Middle frontal gyrus (tissue), 1 donor: ENCODE measurements at regions not wholly inside any gene's neighbourhood (a gene's known extent, or its start where the extent isn't known, plus 50 kb on each side); places are given as distances from the start of the nearest gene placed in this dataset.
"Not testable (repeated sequence)": the region's sequence is repeated elsewhere in the genome, so short reads cannot be mapped to it uniquely, and the experiment has no call there.

Source experiments
- DNase-seq: peaks from one replicate; pipeline ENCODE4 v3.0.0-alpha.2; 2015; ENCODE audit warnings: low spot score; ENCODE audit errors: extremely low spot score

DNA sequence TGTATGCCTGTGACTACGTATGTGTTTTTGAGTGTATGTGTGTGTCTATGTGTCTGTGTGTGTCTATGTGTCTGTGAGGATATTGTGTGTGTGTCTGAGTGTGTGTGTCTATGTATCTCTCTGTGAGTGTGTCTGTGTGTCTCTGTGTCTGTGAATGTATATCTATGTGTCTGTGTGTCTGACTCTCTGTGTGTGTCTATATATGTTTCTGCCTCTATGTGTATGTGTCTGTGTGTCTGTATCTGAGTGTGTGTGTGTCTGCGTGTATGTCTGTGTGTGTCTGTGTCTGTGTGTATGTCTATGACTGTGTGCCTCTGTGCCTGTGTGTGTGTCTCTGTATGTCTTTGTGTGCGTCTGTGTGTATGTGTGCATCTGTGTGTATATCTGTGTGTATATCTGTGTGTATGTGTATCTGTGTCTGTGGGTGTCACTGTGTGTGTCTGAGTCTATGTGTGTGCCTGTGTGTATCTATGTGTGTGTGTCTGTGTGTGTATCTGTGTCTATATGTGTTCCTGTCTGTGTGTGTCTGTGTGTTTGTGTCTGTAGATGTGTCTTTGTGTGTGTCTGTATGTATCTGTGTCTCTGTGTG lies 172.7 kb downstream of the MYCN start:
- no peak for DNase-seq

DNA sequence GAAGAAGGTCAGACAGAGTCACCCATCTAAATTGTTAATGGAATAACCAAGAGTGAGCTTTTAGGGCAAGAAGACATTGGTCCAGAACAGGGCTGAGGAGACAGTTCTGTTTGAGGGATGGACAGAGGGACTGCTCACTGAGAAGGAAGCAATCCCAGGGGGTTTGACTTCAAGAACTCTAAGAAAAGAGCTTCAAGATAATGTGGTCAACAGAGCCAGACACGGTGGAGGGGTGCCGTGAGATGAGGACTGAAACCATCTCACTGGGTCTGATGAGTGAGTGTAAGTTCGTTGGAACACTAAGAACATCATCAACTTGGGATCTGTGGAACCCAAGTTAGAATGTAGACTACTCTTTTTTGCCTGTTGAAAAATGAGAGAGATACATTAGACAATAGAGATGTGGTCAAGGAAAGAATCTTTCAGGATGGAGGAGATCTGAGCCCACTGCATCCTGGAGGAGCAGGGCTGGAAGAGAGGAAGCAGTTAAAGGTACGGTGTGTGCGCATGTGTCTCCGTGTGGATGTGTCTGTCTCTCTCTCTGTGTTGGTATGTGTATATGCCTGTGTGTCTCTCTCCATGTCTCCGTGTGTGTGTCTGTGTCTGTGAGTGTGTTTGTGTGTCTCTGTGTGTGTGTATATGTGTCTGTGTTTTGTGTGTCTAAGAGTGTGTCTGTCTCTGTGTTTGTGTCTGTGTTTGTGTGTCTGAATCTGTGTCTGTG lies 172.1 kb downstream of the MYCN start:
- DNase-seq = no peak

DNA sequence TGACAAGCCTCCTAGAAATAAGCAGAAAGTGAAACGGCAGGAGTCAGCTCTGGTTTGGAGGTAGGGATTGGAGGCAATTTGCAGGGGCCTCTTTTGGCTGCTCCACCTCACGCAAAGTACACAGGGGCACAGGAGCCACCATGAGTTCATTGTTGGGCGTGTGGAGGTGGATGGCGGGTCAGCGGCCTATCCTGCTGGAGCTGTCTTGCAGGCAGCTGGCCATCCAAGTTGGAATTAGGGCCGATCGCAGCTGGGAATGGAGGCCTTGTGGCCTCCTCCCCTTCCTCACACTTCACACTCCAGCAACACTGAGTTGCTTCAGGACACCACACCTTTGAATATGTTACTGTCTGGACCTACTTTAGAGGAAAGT lies 171.5 kb downstream of the MYCN start:
- no peak for DNase-seq

DNA sequence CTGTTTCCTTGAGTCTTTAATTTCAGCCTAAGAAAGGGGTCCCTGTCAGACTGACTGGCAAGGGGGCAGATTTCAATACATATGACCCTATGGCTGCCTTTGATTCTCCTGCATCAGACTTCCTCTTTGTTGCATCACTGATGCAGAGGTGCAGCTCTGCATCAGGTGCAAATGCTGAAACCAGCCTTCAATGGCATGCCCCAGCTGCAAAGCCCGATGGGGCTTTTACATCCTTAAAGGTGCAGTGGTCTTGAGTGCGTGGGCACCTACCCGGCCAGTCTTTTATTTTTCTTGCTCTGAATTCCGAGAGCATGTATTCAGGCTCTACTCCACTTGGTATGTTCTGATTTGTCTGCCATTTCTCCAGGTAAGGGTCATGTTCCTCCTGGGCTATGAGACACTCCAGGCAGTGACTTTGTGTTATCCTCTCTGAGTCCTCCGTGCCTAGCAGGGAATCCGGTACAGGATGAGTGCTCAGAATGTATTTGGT lies 169.5 kb downstream of the MYCN start:
- DNase-seq = no peak

DNA sequence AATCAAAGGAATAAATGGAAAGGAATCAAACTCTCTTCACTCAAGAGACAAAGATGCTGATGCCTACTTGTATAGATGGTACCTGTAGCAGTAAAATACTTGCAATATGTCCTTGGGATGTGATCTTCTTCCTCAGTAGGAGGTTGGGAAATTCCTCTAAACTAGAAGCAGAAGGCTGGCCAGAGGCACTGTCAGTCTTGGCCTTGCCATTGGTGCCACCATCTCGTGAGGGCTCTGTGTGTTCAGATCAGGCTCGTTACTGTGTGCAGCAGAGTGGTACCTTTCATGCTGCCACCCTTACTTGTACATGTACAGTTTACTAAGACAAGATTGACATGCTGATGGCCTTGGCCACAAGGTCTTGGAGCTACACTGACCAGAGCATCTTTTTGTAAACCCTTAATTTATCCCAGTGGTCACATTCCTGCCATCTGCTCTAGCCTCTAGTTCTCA lies 169.0 kb downstream of the MYCN start:
- no peak for DNase-seq

DNA sequence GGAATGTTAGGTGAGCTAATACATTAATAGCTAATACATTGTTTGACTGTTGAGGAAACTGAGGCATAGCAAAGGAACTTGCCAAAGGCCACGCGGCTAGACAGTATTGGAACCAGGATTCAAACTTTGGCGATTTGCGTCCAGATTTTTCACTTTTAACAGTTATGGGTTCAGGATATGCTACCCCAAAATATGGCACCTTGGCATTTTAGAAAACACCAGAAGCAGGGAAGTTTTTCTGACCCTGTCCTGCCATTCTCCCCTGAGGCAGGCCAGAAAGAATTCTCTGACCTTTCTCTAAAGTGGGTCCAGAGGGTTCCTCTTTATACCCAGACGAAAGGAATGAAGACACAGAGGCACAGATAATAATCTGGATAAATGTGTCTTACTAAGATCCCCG lies 166.9 kb downstream of the MYCN start:
- no peak for DNase-seq

DNA sequence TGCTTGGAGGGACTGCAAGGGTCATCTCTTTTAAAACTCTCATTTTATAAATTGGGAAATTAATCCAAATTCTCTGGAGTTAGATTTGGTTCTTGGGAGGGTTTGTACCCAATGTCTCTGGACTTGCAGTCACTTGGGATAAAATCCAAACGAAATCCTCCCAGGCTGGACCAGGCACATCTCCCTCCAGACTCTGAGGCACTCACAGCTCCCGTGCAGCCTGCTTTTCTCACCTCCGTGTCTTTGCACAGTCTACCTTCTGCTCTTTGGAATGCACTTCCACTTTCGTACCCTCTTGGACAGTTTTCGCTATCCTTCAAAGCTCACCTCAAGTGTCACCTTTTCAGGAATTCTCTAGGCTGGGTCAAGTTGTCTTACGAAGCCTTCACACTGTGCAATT lies 166.3 kb downstream of the MYCN start:
- DNase-seq = no peak

DNA sequence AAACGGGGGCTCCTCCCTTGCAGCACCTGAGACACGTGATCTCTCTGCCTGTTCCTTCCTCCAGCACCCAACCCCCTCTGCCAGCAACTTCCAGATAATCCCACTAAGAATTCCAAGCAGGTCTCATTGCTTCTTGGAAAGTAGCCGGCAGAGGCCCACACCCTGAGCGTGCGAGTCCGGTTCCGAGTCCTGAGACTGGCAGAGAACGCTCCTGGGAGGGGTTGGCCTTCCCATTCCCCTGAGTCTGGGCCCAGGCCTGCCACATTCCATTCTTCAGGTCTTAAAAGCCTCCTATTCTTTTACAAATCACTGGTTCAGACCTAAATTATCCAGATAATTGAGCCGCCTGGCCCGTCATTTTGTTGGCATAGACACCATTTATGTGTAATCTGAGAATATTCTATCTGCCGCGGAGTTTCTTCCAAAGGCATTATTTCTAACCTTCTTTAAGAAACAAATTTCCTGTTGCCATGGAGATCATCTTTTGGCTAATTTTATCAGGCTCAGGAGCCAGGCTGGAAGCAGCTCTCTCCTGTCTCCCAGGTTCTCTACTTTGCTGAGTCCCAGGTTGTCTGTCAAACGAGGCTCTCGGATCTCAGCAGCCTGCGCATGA lies 165.4 kb downstream of the MYCN start:
- DNase-seq = no peak

DNA sequence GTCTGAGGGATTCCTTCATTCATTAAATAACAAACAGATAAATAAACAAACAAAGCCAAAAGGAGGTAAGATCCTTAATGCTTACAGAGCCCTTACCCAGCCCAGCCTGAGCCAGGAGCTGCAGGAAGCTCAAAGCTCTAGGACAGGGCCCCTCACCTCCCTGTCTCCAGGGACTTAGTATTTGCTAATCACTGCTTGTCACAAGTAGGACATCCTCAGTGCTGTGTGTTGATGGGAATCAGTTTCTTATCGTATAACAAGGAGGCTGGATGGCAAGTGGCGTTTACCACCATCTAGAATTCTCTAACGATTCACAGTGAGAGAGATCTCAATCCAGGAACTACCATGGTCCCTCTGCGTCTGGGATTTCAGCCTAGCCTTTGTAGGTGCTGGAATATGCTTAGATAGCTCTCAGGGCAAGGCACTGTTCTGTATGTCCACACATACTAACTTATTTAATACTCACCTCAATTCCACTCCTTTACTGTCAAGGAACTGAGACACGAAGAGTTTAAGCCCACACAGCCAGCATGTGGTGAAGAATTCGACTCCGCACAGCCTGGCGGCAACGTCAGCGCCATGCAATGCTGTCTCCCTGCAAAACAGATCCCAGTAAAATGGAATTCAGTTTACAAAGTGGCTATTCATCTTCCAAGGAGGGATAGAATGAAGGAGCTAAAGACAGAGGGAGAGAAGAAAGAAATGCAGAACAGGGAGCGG lies 164.8 kb downstream of the MYCN start:
- no peak for DNase-seq

DNA sequence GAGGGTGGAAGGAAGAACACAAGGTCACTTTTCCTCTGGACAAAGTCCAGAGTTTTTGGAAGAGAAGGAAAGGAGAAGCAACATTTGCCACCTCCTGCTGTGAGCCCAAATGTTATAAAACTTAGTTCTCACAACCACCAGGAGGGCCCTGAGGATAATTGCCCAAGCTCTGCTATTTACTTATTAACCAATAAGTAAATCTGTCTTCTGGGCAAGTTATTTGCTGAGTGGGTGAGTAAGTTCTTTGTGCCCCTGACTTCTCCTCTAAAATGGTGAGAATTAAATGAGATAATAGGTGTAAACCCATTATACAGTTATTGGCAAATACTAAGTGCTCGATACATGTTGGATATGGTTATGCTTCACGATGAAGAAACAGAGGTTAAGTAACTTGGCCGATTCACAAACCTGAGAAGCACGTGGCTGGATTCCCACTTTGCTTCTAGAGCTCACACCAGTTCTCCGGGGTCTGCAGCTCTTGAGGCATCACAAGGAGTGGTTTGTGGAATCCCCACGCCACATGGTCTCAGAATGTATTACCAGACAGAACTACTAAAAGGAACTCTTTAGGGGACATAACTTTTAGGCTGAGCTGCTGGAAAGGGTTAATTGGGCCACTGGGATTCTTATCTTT lies 164.1 kb downstream of the MYCN start:
- DNase-seq = no peak

DNA sequence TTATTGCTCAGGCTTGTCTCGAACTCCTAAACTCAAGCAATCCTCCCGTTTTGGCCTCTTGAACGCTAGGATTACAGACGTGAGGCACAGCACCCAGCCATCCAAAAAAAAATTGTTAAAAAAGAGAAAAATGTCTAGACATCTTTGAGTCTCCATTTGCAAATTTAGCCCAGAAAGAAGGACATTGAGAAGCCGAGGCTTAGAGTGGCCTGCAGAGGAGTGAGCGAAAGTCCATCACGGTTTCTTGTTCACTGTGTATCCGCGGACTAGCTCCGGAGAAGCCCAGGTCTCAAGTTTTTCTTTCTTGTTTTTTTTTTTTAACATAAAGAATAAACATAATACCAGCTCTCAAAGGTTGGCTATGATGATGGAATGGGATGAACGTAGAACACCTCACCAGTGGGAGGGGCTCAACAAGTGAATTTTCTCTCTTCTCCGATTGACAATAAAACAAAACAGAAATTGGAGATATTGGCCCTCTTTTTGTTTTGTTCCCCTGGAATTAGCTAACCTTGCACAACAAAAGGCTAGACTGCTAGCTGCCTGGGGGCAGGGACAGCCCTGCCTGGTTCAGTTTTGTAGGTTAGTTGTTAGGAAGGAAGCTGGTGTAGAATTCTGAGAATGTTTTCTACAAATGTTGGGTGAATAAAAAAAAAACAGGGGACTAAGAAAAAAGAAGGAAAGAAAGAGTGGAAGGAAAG lies 163.4 kb downstream of the MYCN start:
- DNase-seq = no peak

DNA sequence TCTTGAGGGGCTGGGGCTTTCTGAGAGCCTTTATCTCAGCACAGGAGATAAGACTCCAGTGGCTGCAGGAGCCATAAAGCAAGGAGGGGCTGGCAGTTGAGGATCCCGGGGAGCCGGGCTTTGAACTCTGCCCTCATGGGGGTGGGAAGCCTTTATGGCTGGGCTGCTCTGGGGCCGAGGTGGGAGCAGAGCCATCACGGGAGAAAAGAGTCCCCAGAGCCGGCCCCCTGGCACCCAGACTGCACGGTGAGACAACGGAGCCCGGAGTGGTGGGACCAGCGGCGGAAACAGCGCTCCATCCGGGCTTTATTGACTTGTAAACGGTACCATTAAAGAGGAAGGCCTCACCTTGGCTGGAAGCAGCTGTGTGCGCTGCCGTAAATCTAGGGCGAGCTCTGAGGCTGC lies 162.6 kb downstream of the MYCN start:
- no peak for DNase-seq

DNA sequence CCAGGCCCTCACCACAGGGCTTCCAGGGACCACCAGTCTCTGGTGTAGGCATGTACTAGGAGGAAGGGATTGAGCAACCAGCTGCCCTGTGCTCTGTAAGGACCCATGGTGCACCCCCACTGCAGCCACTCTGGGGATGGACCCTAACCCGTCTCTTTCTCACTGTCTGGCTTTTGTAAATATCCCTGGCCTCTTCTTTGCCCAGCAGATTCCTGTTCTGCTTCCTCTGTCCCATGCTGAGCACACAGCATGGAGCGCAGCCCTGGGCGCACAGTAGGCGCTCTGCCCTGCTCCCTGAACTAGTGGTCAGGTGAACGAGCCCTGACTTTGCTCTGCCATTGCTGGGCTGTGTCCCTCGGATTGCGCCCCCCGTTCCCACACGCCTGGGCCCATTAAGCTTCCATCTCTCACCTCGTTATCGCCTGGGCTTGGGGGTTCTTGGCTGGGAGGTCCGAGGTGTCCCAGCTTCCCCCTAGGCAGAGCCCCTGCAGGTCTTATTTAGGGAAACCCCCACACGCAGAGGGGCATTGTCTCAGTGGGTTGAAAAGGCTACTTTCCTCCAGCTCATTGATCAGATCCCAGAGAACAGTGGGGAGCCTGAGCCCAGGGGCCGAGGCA lies 162.1 kb downstream of the MYCN start:
- no peak for DNase-seq

DNA sequence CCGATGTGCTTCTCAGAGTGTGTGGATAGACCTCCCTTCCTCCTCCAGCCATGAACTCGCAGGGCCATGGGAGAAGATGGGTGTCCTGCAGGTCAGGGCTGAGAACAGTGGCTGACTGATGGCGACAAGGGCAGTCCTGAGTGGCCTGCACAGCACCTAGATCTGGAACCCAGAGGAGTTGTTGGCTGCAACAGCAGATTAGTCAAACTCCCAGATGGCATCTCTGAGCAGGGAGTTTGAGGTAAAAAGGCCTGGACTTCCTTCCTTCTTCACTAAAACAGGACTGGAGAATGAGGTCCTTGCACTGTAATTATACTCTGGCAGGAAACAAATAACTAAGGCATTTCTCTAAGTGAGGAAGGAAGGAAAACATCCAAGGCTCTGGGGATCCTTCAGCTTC lies 160.8 kb downstream of the MYCN start:
- DNase-seq = no peak

DNA sequence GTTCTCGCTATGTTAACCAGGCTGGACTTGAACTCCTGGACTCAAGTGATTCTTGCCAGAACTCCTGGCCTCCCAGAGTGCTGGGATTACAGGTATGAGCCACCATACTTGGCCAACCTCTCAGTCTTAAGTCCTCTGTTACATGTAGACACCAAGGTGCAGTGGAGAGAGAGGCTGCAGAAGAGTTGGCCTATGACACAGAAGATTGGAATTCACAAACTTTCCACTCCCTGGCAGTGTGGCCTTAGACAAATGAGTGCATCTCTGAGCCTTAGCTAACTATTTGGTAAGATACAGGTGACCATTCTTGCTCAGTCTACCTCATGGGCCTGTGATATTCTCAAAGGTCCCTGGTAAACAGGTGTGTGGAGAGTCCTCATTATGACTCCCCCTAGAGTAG lies 159.7 kb downstream of the MYCN start:
- DNase-seq = no peak

DNA sequence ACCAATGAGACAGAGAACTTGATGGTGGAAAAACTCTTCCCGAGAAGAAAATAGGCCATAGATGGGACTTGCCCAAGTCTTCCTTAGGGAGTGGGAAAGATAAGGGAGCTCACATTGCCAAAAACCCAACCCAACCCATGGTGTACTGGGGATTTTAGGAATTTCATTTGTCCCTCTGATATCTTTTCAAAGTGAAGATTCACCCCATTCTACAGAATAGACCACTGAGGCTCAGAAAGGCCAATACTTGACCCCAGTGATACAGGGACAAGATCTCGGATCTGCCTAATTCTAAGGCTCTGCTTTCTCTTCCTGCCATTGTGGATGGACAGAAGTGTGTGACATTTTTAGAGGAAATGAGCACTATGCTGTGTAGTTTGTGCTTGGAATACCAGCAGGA lies 159.0 kb downstream of the MYCN start:
- no peak for DNase-seq

DNA sequence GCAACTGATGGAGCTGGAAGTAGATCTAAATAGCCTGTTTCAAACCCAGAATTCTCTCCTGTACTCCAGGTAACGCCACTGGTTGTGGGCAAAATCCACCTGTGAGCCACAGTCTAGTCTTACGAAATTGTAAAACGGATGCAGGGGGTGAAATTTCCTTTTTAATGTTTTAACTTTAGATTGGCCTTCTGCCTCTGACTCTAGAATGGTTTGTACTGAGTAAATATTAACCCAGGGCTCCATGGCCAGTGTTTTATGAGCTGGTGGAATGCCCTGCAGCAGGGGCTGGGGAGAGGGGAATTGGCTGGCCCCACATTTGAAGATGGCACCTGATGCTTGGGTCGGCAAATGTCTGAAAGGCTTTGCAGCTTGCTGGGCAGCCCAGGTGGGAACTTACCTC lies 156.6 kb downstream of the MYCN start:
- DNase-seq = no peak

DNA sequence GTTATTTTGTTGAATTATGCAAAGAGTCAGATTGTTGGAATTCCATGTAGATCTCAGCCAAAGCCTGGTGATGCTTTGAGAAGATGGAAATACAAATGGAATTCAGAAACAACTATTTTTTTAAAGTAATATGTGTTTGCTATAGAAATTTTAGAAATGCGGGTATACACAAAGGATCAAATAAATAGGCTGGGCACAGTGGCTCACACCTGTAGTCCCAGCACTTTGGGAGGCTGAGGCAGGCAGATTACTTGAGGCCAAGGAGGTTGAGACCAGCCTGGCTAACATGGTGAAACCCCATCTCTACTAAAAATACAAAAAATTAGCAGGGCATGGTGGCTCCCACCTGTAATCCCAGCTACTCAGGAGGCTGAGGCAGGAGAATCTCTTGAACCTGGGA lies 155.1 kb downstream of the MYCN start:
- not testable (repeated sequence) for DNase-seq

DNA sequence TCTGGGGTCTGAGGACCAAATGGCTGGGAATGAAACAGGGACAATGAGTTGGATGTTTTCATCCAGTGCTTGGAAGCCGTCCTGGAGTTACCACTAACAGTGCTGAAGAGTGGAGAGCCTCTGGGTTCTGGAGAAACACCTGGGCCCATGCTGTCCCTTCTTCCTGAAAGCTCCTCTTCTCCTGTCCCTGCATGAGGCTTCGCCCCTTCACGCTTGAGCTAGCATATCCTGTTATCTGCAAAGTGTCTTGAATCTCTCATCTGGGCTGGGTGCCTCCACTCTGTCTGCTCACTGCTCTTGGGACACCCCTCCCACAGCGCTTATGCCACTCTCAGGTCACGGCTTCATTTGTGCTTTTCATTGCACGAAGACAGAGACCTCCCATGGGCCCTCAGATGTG lies 154.5 kb downstream of the MYCN start:
- DNase-seq = no peak

DNA sequence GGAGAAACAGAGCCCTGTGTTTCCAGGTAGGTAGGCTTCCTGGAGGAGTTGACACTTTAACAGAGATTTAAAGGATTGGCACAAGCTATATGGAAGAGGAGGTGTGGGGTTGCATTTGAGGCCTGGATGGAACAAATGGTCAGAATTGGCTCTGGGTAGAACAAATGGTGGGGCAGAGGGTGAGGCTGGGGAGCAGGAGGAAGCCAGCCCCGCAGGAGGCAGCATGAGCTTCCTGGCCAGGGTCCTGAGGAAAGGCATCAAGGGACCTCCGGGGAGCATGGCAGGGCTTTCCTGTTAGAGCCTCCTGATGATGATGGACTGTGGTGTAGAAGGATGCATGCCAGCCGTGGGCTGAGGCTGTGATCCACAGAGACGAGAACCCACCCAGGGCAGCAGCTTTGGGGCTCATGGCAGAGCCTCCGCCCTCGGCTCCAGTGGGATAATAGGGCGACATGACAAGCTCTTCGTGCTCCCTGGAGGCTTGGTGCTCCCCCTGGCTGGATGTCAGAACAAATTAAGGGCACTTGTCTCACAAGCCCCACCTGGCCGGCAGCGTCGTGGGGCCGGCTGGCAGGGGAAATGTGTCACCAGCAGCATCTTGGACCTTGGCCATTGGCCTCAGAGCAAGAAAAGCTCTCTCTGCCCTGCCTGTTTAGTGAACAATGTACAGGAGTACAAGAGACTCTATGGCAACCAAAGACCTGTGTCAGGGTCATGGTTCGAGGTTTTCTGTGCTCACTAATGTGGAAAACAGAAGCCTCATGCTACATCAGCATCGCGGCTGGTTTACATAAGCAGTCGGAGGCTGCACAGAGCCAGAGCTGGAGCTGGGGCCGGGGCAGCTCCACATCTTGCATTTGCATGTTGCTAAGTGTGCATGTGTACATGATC lies 153.5 kb downstream of the MYCN start:
- no peak for DNase-seq
